Upper lobe of left lung (tissue), 4 donors: ENCODE measurements at regions not wholly inside any gene's neighbourhood (a gene's known extent, or its start where the extent isn't known, plus 50 kb on each side); places are given as distances from the start of the nearest gene placed in this dataset.

Source experiments
- EP300 ChIP-seq, 4 donors: sonication (generic); formaldehyde crosslinking; IDR thresholded peaks; one replicate each; pipeline ENCODE4 v1.5.1; 2017; ENCODE audit warnings: antibody characterized with exemption in 4 of 4, control low read depth in 2 of 4
- POLR2A ChIP-seq, 4 donors: fragments of 450-650 bp; IDR thresholded peaks; one replicate each; pipeline ENCODE4 v1.5.1; 2016 to 2017; ENCODE audit warnings: antibody characterized with exemption in 4 of 4, mild to moderate bottlenecking in 2 of 4
- TF ChIP-seq, protein P1 (sequence below), 6 experiments: fragments of 450-650 bp in 4 of 6; fragments of 200-600 bp in 2 of 6; sonication (generic) in 2 of 6; IDR thresholded peaks; one replicate each; pipeline ENCODE4 v1.5.1; 2016 to 2019; ENCODE audit warnings: antibody characterized with exemption in 6 of 6

DNA sequence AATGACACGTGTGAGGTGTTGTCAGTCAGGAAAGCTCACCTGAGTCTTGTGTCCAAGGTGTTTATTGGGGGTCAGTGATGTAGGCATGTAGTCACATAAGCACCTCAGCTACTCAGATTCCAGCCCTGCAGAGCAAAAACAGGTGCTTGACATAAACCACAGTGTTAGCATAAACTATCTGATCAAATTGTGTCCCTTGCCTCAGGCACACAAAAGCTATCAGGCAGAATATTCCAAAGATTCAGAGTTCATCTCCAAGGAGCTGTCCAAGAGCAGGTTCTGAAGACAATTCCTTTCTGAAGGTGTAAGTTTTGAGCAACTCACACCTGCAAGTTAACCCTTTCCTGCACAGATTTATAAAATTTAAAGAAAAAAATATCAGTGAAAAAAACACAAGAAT lies 102.2 kb upstream of the ITGA1 start:
- TF ChIP-seq, protein P1, sequence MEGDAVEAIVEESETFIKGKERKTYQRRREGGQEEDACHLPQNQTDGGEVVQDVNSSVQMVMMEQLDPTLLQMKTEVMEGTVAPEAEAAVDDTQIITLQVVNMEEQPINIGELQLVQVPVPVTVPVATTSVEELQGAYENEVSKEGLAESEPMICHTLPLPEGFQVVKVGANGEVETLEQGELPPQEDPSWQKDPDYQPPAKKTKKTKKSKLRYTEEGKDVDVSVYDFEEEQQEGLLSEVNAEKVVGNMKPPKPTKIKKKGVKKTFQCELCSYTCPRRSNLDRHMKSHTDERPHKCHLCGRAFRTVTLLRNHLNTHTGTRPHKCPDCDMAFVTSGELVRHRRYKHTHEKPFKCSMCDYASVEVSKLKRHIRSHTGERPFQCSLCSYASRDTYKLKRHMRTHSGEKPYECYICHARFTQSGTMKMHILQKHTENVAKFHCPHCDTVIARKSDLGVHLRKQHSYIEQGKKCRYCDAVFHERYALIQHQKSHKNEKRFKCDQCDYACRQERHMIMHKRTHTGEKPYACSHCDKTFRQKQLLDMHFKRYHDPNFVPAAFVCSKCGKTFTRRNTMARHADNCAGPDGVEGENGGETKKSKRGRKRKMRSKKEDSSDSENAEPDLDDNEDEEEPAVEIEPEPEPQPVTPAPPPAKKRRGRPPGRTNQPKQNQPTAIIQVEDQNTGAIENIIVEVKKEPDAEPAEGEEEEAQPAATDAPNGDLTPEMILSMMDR (IDR thresholded peaks at IDR 0.05): no peak
- no peak for TF ChIP-seq POLR2A (IDR thresholded peaks at IDR 0.05)
- TF ChIP-seq EP300 (IDR thresholded peaks at IDR 0.05): no peak
